Effector CD4-positive, alpha-beta T cell (primary cell): ENCODE measurements at regions not wholly inside any gene's neighbourhood (a gene's known extent, or its start where the extent isn't known, plus 50 kb on each side); places are given as distances from the start of the nearest gene placed in this dataset.

Experiments
- DNase-seq: peaks from one replicate; pipeline ENCODE4 v3.0.0-alpha.2; 2020

- no peak for DNase-seq
These were observed 819.6 kb downstream of the TSN start for GRCh38 chr2:122575076-122575475.

- no peak for DNase-seq
These were observed 827.9 kb downstream of the TSN start for GRCh38 chr2:122583159-122583917.

GRCh38 chr2:122590524-122590923 is 835.1 kb downstream of the TSN start:
- no peak for DNase-seq

GRCh38 chr2:122595065-122595464 is 839.6 kb downstream of the TSN start:
- no peak for DNase-seq

- DNase-seq: no peak
These were observed 841.1 kb downstream of the TSN start for GRCh38 chr2:122596598-122596997.

GRCh38 chr2:122598784-122599183 is 843.3 kb downstream of the TSN start:
- no peak for DNase-seq

- DNase-seq: no peak
These were observed 855.6 kb downstream of the TSN start for GRCh38 chr2:122610948-122611609.

GRCh38 chr2:122622934-122623333 is 867.5 kb downstream of the TSN start:
- DNase-seq: no peak

- DNase-seq: no peak
These were observed 871.9 kb downstream of the TSN start for GRCh38 chr2:122627388-122627787.

GRCh38 chr2:122634256-122634655 is 878.8 kb downstream of the TSN start:
- DNase-seq: no peak

GRCh38 chr2:122634920-122635319 is 879.5 kb downstream of the TSN start:
- DNase-seq: no peak

- no peak for DNase-seq
These were observed 880.2 kb downstream of the TSN start for GRCh38 chr2:122635686-122636085.

- DNase-seq: no peak
These were observed 880.6 kb downstream of the TSN start for GRCh38 chr2:122636097-122636496.

GRCh38 chr2:122639176-122639575 is 883.7 kb downstream of the TSN start:
- no peak for DNase-seq

- no peak for DNase-seq
These were observed 884.3 kb downstream of the TSN start for GRCh38 chr2:122639711-122640110.

- no peak for DNase-seq
These were observed 888.4 kb downstream of the TSN start for GRCh38 chr2:122643725-122644329.

- DNase-seq: no peak
These were observed 895.8 kb downstream of the TSN start for GRCh38 chr2:122651236-122651635.

- no peak for DNase-seq
These were observed 896.3 kb downstream of the TSN start for GRCh38 chr2:122651780-122652179.

GRCh38 chr2:122652670-122653069 is 897.2 kb downstream of the TSN start:
- DNase-seq: no peak

- no peak for DNase-seq
These were observed 901.0 kb downstream of the TSN start for GRCh38 chr2:122656403-122656802.

- DNase-seq: no peak
These were observed 905.6 kb downstream of the TSN start for GRCh38 chr2:122660786-122661634.

GRCh38 chr2:122663620-122664019 is 908.2 kb downstream of the TSN start:
- DNase-seq: no peak

GRCh38 chr2:122669627-122670026 is 914.2 kb downstream of the TSN start:
- DNase-seq: no peak
